Aorta (tissue), 5 donors: ENCODE measurements at regions not wholly inside any gene's neighbourhood (a gene's known extent, or its start where the extent isn't known, plus 50 kb on each side); places are given as distances from the start of the nearest gene placed in this dataset.
"Not testable (repeated sequence)": the region's sequence is repeated elsewhere in the genome, so short reads cannot be mapped to it uniquely, and the experiment has no call there.

Experiments
- ATAC-seq: fragments of 200-7000 bp; cut with Tn5 transposase; one replicate; pipeline ENCODE4 v1.9.1; 2022; ENCODE audit warnings: moderate library complexity; ENCODE audit not compliant: low FRiP score
- DNase-seq, 2 donors: peaks; one replicate each; pipeline ENCODE4 v3.0.0-alpha.2; 2020
- H3K27ac ChIP-seq, 2 donors: one replicate each; pipeline ENCODE4 v1.5.1; 2013; ENCODE audit warnings: low read length in 2 of 2, mild to moderate bottlenecking in 2 of 2, moderate library complexity in 2 of 2, control low read depth in 1 of 2, inconsistent platforms in 1 of 2, low read depth in 1 of 2
- H3K27me3 ChIP-seq, 2 donors: one replicate each; pipeline ENCODE4 v1.6.1; 2013; ENCODE audit warnings: control low read depth in 1 of 2, low read length in 1 of 2, mild to moderate bottlenecking in 1 of 2, moderate library complexity in 1 of 2; ENCODE audit not compliant: insufficient read depth in 2 of 2, control insufficient read depth in 1 of 2
- H3K36me3 ChIP-seq, 2 donors: one replicate each; pipeline ENCODE4 v1.6.1; 2013; ENCODE audit warnings: control low read depth in 1 of 2, low read length in 1 of 2, mild to moderate bottlenecking in 1 of 2; ENCODE audit not compliant: insufficient read depth in 2 of 2, control insufficient read depth in 1 of 2
- H3K4me1 ChIP-seq, 2 donors: one replicate each; pipeline ENCODE4 v1.6.1; 2013; ENCODE audit warnings: low read length in 2 of 2, control low read depth in 1 of 2, mild to moderate bottlenecking in 1 of 2, moderate library complexity in 1 of 2; ENCODE audit not compliant: insufficient read depth in 2 of 2, control insufficient read depth in 1 of 2
- H3K4me3 ChIP-seq, 2 donors: one replicate each; pipeline ENCODE4 v1.5.1; 2013; ENCODE audit warnings: low read length in 2 of 2, control low read depth in 1 of 2, mild to moderate bottlenecking in 1 of 2
- H3K9me3 ChIP-seq: one replicate; pipeline ENCODE4 v1.6.1; 2013; ENCODE audit warnings: mild to moderate bottlenecking, low read length; ENCODE audit not compliant: control insufficient read depth
- WGBS, 2 donors: extraction: QIAGEN DNeasy Blood & Tissue Kit; methylation state at CpG; one replicate each; pipeline ENCODE4 v1.1.7; 2013; 5-methylcytosine and 5-hydroxymethylcytosine counted together
- intact Hi-C, 2 donors: fragments of 100-400 bp; cut with DNase I; formaldehyde crosslinking; loops; one replicate each; pipeline versions ENCODE4 v1.14.2 to v1.15.0; 2022
- donor health status: healthy with polysubstance abuse.
- donor health status: Bipolar disorder and iron deficiency.
- donor health status: DM: no; HTN: no; CAD: no.
- donor health status: DM: no; HTN: no; CAD: no.
- donor health status: DM: yes; HTN: yes; CAD: no.

- intact Hi-C loops, H3K9me3 ChIP-seq, H3K4me1 ChIP-seq, H3K36me3 ChIP-seq, H3K27ac ChIP-seq, ATAC-seq, DNase-seq, H3K4me3 ChIP-seq, H3K27me3 ChIP-seq: not testable (repeated sequence)
- WGBS, 2 donors = 90% methylated on average over 5 of the region's 5 CpGs
These were observed 92.2 kb upstream of the SLC25A48 start for GRCh38 chr5:135742240-135742639.

GRCh38 chr5:135741040-135741439 is 93.4 kb upstream of the SLC25A48 start:
- intact Hi-C loops = no loop called here
- DNase-seq (no peak), ATAC-seq (no peak)
- Histone ChIP-seq H3K4me1 (no peaks in the 10 kb centered on the region), H3K27me3 (no peaks in the 10 kb centered on the region), H3K9me3 (no peaks in the 10 kb centered on the region), H3K4me3 (no peak overlapping the region), H3K27ac (no peak overlapping the region), H3K36me3 (no peaks in the 10 kb centered on the region)
- WGBS, 2 donors = 92 to 100% methylated on average over 2 of the region's 2 CpGs

- intact Hi-C loops = no loop called here
- H3K27me3 ChIP-seq = no peaks in the 10 kb centered on the region
- DNase-seq (no peak), ATAC-seq (no peak)
- H3K4me3 ChIP-seq = no peak overlapping the region
- H3K4me1 ChIP-seq = no peaks in the 10 kb centered on the region
- no peaks in the 10 kb centered on the region for H3K36me3 ChIP-seq
- no peaks in the 10 kb centered on the region for H3K9me3 ChIP-seq
- WGBS, 2 donors = 50 to 57% methylated on average over 2 of the region's 2 CpGs
- H3K27ac ChIP-seq = no peak overlapping the region
These were observed 94.0 kb upstream of the SLC25A48 start for GRCh38 chr5:135740475-135740874.

- Histone ChIP-seq H3K9me3 (no peaks in the 10 kb centered on the region), H3K4me3 (no peak overlapping the region), H3K27ac (no peak overlapping the region), H3K4me1 (no peaks in the 10 kb centered on the region), H3K27me3 (no peaks in the 10 kb centered on the region), H3K36me3 (no peaks in the 10 kb centered on the region)
- intact Hi-C loops = no loop called here
- WGBS, 2 donors = 26 to 35% methylated on average over 3 of the region's 3 CpGs
- no peak for ATAC-seq
- no peak for DNase-seq
These were observed 95.0 kb upstream of the SLC25A48 start for GRCh38 chr5:135739383-135739981.

- Histone ChIP-seq H3K4me1 (no peaks in the 10 kb centered on the region), H3K9me3 (no peaks in the 10 kb centered on the region), H3K4me3 (no peak overlapping the region), H3K27ac (no peak overlapping the region), H3K27me3 (no peaks in the 10 kb centered on the region), H3K36me3 (no peaks in the 10 kb centered on the region)
- intact Hi-C loops = no loop called here
- DNase-seq = no peak
- ATAC-seq = no peak
- WGBS, 2 donors = 89 to 90% methylated on average over 5 of the region's 5 CpGs
These were observed 95.9 kb upstream of the SLC25A48 start for GRCh38 chr5:135738564-135738875.

- no peaks in the 10 kb centered on the region for H3K9me3 ChIP-seq
- no peaks in the 10 kb centered on the region for H3K36me3 ChIP-seq
- intact Hi-C loops = no loop called here
- H3K4me1 ChIP-seq = no peaks in the 10 kb centered on the region
- ATAC-seq (no peak), DNase-seq (no peak)
- 77 to 82% methylated on average over 11 of the region's 11 CpGs for WGBS, 2 donors
- H3K27ac ChIP-seq = no peak overlapping the region
- H3K4me3 ChIP-seq = no peak overlapping the region
- H3K27me3 ChIP-seq = no peaks in the 10 kb centered on the region
These were observed 96.5 kb upstream of the SLC25A48 start for GRCh38 chr5:135737701-135738563.

GRCh38 chr5:135736952-135737351 is 97.5 kb upstream of the SLC25A48 start:
- ATAC-seq, intact Hi-C loops: not testable (repeated sequence)

GRCh38 chr5:135735831-135736230 is 98.6 kb upstream of the SLC25A48 start:
- intact Hi-C loops = no loop called here
- ATAC-seq = no peak
- no peaks in the 10 kb centered on the region for H3K4me1 ChIP-seq
- H3K36me3 ChIP-seq = no peaks in the 10 kb centered on the region
- no peaks in the 10 kb centered on the region for H3K9me3 ChIP-seq
- DNase-seq = no peak
- H3K27ac ChIP-seq = no peak overlapping the region
- no peak overlapping the region for H3K4me3 ChIP-seq
- no peaks in the 10 kb centered on the region for H3K27me3 ChIP-seq
- WGBS, 2 donors = 89 to 93% methylated on average over 6 of the region's 6 CpGs

More at GRCh38 chr5:135736952-135737351, 97.5 kb upstream of the SLC25A48 start:
- not testable (repeated sequence) for H3K9me3 ChIP-seq, H3K27me3 ChIP-seq, H3K4me1 ChIP-seq, DNase-seq, H3K36me3 ChIP-seq, H3K27ac ChIP-seq, H3K4me3 ChIP-seq
- 40 to 57% methylated on average over 9 of the region's 9 CpGs for WGBS, 2 donors

- H3K27me3 ChIP-seq, H3K27ac ChIP-seq, H3K9me3 ChIP-seq, H3K36me3 ChIP-seq, intact Hi-C loops, ATAC-seq, H3K4me3 ChIP-seq, H3K4me1 ChIP-seq, DNase-seq: not testable (repeated sequence)
- 80 to 83% methylated on average over 8 of the region's 8 CpGs for WGBS, 2 donors
These were observed 99.5 kb upstream of the SLC25A48 start for GRCh38 chr5:135734956-135735355.
